HEK293 (cell line): ENCODE measurements at regions not wholly inside any gene's neighbourhood (a gene's known extent, or its start where the extent isn't known, plus 50 kb on each side); places are given as distances from the start of the nearest gene placed in this dataset.
"Not testable (repeated sequence)": the region's sequence is repeated elsewhere in the genome, so short reads cannot be mapped to it uniquely, and the experiment has no call there.

ENCODE experiments used
- CTCF ChIA-PET: fragments of 350-600 bp; formaldehyde crosslinking; extraction: SDS; loops from one replicate; lab custom pipeline; 2021; ENCODE audit warnings: antibody characterized with exemption; lab: Yijun Ruan, JAX
- POLR2A ChIA-PET: fragments of 300-600 bp; formaldehyde crosslinking; extraction: SDS; loops from one replicate; lab custom pipeline; 2020; ENCODE audit warnings: antibody characterized with exemption, inconsistent platforms; lab: Yijun Ruan, JAX
- H3K27ac ChIP-seq: fragments of 200-500 bp; sonication (Bioruptor generic); 2 replicates; pipeline ENCODE4 v1.5.1; 2014; ENCODE audit warnings: low read depth, low read length, control low read depth, inconsistent platforms; ENCODE audit errors: extremely low read depth
- H3K36me3 ChIP-seq, 2 experiments: fragments of 200-500 bp in 1 of 2; sonication (Bioruptor generic) in 1 of 2; 1 replicate in 1 of 2; 2 replicates in 1 of 2; pipeline ENCODE4 v1.5.1; 2014 to 2017; ENCODE audit warnings: inconsistent platforms in 2 of 2, low read length in 2 of 2; ENCODE audit not compliant: control insufficient read depth in 2 of 2, insufficient read depth in 1 of 2
- H3K4me1 ChIP-seq: fragments of 200-500 bp; sonication (Bioruptor generic); 2 replicates; pipeline ENCODE4 v1.5.1; 2014; ENCODE audit warnings: mild to moderate bottlenecking, low read length, inconsistent platforms; ENCODE audit not compliant: control insufficient read depth, insufficient read depth
- H3K4me3 ChIP-seq: 2 replicates; pipeline ENCODE4 v1.5.1; 2011; ENCODE audit warnings: low read depth, mild to moderate bottlenecking, control low read depth, low read length, moderate library complexity
- H3K9me3 ChIP-seq: fragments of 200-500 bp; sonication (Bioruptor generic); 2 replicates; pipeline ENCODE4 v1.5.1; 2014; ENCODE audit warnings: low read depth, low read length, inconsistent platforms; ENCODE audit not compliant: control insufficient read depth, insufficient read depth
- GLIS2 ChIP-seq: fragments of 450-650 bp; formaldehyde crosslinking; IDR thresholded peaks from 2 replicates; pipeline ENCODE4 v1.5.1; 2016; ENCODE audit warnings: missing biosample characterization, missing genetic modification characterization
- HOXC10 ChIP-seq: sonication (generic); formaldehyde crosslinking; IDR thresholded peaks from 2 replicates; pipeline ENCODE4 v1.8.1; 2023; ENCODE audit warnings: mild to moderate bottlenecking, missing genetic modification reagents
- ZBTB1 ChIP-seq: fragments of 450-650 bp; formaldehyde crosslinking; IDR thresholded peaks from 2 replicates; pipeline ENCODE4 v1.5.1; 2016; ENCODE audit warnings: missing biosample characterization, missing genetic modification characterization
- ZFHX2 ChIP-seq: fragments of 450-650 bp; formaldehyde crosslinking; conservative IDR thresholded peaks from 2 replicates; pipeline ENCODE4 v1.5.1; 2016; ENCODE audit warnings: missing biosample characterization, missing genetic modification characterization
- ZNF10 ChIP-seq: fragments of 450-650 bp; formaldehyde crosslinking; IDR thresholded peaks from 2 replicates; pipeline ENCODE4 v1.5.1; 2017; ENCODE audit warnings: missing biosample characterization, missing genetic modification characterization
- ZNF366 ChIP-seq: fragments of 450-650 bp; formaldehyde crosslinking; conservative IDR thresholded peaks from 2 replicates; pipeline ENCODE4 v1.5.1; 2016; ENCODE audit warnings: missing biosample characterization, missing genetic modification characterization
- ZNF677 ChIP-seq: fragments of 450-650 bp; IDR thresholded peaks from 2 replicates; pipeline ENCODE4 v1.5.0; 2018; ENCODE audit warnings: missing biosample characterization, mild to moderate bottlenecking, missing genetic modification characterization, moderate library complexity
- ZNF837 ChIP-seq: fragments of 450-650 bp; formaldehyde crosslinking; IDR thresholded peaks from 2 replicates; pipeline ENCODE4 v1.5.1; 2016; ENCODE audit warnings: missing biosample characterization, missing genetic modification characterization
- TF ChIP-seq, protein P1 (sequence below): fragments of 450-650 bp; formaldehyde crosslinking; IDR thresholded peaks from 2 replicates; pipeline ENCODE4 v1.5.1; 2016; ENCODE audit warnings: missing biosample characterization, missing genetic modification characterization
- TF ChIP-seq, protein P2 (sequence below): fragments of 450-650 bp; formaldehyde crosslinking; IDR thresholded peaks from 2 replicates; pipeline ENCODE4 v1.5.1; 2017; ENCODE audit warnings: missing biosample characterization, mild to moderate bottlenecking, missing genetic modification characterization, moderate library complexity
- TF ChIP-seq, protein P3 (sequence below): fragments of 450-650 bp; formaldehyde crosslinking; conservative IDR thresholded peaks from 2 replicates; pipeline ENCODE4 v1.5.1; 2016; ENCODE audit warnings: low read depth, missing biosample characterization, missing genetic modification characterization

DNA sequence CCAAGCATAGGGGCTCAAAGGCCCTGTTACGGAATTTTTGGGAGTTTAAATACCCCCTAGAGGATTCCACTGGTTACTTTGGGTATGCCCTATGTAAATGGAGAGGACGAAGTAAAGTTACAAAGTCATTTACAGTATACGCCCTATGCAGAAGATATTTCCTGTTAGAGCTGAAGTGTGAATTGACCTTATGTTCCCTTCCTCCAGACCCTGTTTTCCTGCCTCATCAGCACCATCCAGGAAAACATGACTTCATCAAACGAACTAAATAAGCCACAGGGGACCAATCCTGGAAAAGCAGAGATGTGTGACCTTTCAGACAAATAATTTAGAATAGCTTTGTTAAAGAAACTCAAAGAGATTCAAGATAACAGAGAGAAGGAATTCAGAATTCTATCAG, 177.4 kb downstream of the SQOR start:
- no peak overlapping the region for H3K27ac ChIP-seq
- H3K36me3 ChIP-seq: no peaks in the 10 kb centered on the region
- no peaks in the 10 kb centered on the region for H3K9me3 ChIP-seq
- no peak for TF ChIP-seq ZNF677 (tag by site-specific recombination)
- TF ChIP-seq ZNF10 (tag by site-specific recombination): no peak
- TF ChIP-seq, all 188 proteins: peak for 0
- Histone ChIP-seq H3K4me1 (no peaks in the 10 kb centered on the region), H3K4me3 (no peak overlapping the region)
- POLR2A ChIA-PET: interaction anchor here (0.6 kb wide), 1 partner anchor 24 kb away, joined by 4 read pairs; no protein-coding TSS in a partner anchor
- CTCF ChIA-PET: interaction anchor here (0.6 kb wide), 1 partner anchor 18 kb away, joined by 3 read pairs; no protein-coding TSS in a partner anchor

DNA sequence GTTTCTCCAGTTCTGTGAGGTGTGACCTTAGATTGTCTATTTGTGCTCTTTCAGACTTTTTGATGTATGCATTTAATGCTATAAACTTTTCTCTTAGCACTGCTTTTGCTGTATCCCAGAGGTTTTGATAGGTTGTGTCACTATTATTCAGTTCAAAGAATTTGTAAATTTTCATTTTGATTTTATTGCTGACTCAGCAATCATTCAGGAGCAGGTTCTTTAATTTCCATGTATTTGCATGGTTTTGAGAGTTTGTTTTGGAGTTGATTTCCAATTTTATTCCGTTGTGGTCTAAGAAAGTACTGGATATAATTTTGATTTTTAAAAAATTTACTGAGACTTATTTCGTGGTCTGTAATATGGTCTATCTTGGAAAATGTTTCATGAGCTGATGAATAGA, 182.7 kb downstream of the SQOR start:
- H3K36me3 ChIP-seq, H3K27ac ChIP-seq, H3K9me3 ChIP-seq, CTCF ChIA-PET, H3K4me3 ChIP-seq, H3K4me1 ChIP-seq, POLR2A ChIA-PET: not testable (repeated sequence)

DNA sequence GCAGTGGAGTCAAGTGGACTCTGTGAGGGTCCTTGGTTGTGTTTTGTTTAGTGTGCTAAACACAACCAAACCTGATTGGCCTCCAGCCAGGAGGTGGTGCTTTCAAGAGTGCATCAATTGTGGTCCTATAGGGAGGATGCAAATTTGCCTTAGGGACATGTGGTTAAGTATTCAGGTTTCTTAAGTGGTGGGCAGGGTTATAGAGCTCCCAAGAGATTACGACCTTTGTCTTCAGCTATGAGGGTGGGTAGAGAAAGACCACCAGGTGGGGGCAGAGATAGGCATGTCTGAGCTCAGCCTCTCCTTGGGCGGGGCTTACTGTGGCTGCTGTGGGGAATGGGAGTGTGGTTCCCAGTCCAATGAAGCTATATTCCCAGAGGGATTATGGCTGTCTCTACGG, 186.6 kb downstream of the SQOR start:
- Histone ChIP-seq H3K4me3 (no peak overlapping the region), H3K36me3 (no peaks in the 10 kb centered on the region), H3K4me1 (no peaks in the 10 kb centered on the region), H3K27ac (no peak overlapping the region), H3K9me3 (no peaks in the 10 kb centered on the region)
- CTCF ChIA-PET: interaction anchor here (0.6 to 1.2 kb wide), 3 partner anchors 27 to 359 kb away, joined by 3 to 4 read pairs (median 4); no protein-coding TSS in a partner anchor
- POLR2A ChIA-PET: interaction anchor here (0.7 kb wide), 1 partner anchor 1527 kb away, joined by 3 read pairs; no protein-coding TSS in a partner anchor
- TF ChIP-seq ZBTB1 (tag by site-specific recombination) (no peak), ZNF837 (no peak), GLIS2 (tag by site-specific recombination) (no peak), ZFHX2 (tag by site-specific recombination) (no peak), HOXC10 (CRISPR knock-in tag) (no peak), ZNF366 (tag by site-specific recombination) (no peak)
- TF ChIP-seq, protein P1, sequence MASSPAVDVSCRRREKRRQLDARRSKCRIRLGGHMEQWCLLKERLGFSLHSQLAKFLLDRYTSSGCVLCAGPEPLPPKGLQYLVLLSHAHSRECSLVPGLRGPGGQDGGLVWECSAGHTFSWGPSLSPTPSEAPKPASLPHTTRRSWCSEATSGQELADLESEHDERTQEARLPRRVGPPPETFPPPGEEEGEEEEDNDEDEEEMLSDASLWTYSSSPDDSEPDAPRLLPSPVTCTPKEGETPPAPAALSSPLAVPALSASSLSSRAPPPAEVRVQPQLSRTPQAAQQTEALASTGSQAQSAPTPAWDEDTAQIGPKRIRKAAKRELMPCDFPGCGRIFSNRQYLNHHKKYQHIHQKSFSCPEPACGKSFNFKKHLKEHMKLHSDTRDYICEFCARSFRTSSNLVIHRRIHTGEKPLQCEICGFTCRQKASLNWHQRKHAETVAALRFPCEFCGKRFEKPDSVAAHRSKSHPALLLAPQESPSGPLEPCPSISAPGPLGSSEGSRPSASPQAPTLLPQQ (tag by site-specific recombination): no peak
- TF ChIP-seq, protein P2, sequence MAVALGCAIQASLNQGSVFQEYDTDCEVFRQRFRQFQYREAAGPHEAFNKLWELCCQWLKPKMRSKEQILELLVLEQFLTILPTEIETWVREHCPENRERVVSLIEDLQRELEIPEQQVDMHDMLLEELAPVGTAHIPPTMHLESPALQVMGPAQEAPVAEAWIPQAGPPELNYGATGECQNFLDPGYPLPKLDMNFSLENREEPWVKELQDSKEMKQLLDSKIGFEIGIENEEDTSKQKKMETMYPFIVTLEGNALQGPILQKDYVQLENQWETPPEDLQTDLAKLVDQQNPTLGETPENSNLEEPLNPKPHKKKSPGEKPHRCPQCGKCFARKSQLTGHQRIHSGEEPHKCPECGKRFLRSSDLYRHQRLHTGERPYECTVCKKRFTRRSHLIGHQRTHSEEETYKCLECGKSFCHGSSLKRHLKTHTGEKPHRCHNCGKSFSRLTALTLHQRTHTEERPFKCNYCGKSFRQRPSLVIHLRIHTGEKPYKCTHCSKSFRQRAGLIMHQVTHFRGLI: no peak
- TF ChIP-seq, protein P3, sequence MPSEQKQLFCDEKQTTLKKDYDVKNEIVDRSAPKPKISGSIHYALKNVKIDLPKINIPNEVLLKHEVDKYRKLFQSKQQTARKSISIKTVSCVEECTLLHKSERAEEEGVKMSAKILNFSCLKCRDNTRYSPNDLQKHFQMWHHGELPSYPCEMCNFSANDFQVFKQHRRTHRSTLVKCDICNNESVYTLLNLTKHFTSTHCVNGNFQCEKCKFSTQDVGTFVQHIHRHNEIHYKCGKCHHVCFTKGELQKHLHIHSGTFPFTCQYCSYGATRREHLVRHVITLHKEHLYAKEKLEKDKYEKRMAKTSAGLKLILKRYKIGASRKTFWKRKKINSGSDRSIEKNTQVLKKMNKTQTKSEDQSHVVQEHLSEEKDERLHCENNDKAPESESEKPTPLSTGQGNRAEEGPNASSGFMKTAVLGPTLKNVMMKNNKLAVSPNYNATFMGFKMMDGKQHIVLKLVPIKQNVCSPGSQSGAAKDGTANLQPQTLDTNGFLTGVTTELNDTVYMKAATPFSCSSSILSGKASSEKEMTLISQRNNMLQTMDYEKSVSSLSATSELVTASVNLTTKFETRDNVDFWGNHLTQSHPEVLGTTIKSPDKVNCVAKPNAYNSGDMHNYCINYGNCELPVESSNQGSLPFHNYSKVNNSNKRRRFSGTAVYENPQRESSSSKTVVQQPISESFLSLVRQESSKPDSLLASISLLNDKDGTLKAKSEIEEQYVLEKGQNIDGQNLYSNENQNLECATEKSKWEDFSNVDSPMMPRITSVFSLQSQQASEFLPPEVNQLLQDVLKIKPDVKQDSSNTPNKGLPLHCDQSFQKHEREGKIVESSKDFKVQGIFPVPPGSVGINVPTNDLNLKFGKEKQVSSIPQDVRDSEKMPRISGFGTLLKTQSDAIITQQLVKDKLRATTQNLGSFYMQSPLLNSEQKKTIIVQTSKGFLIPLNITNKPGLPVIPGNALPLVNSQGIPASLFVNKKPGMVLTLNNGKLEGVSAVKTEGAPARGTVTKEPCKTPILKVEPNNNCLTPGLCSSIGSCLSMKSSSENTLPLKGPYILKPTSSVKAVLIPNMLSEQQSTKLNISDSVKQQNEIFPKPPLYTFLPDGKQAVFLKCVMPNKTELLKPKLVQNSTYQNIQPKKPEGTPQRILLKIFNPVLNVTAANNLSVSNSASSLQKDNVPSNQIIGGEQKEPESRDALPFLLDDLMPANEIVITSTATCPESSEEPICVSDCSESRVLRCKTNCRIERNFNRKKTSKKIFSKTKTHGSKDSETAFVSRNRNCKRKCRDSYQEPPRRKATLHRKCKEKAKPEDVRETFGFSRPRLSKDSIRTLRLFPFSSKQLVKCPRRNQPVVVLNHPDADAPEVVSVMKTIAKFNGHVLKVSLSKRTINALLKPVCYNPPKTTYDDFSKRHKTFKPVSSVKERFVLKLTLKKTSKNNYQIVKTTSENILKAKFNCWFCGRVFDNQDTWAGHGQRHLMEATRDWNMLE: no peak

DNA sequence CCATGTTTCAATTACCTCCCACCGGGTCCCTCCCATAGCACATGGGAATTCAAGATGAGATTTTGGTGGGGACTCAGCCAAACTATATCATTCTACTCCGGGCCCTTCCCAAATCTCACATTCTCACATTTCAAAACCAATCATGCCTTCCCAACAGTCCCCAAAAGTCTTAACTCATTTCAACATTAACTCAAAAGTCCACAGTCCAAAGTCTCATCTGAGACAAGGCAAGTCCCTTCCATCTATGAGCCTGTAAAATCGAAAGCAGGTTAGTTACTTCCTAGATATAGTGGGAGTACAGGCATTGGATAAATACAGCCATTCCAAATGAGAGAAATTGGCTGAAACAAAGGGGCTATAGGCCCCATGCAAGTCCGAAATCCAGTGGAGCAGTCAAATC, 188.1 kb downstream of the SQOR start:
- CTCF ChIA-PET, POLR2A ChIA-PET: not testable (repeated sequence)

More for the DNA sequence above, 188.1 kb downstream of the SQOR start:
- not testable (repeated sequence) for H3K9me3 ChIP-seq, H3K27ac ChIP-seq, H3K4me3 ChIP-seq, H3K4me1 ChIP-seq, H3K36me3 ChIP-seq
